Breast epithelium (tissue), 4 donors: ENCODE measurements at regions not wholly inside any gene's neighbourhood (a gene's known extent, or its start where the extent isn't known, plus 50 kb on each side); places are given as distances from the start of the nearest gene placed in this dataset.

Source experiments
- DNase-seq, 2 donors: peaks; one replicate each; pipeline ENCODE4 v3.0.0-alpha.2; 2019; ENCODE audit warnings: low spot score in 2 of 2
- H3K27ac ChIP-seq, 2 donors: fragments of 200-600 bp; sonication (generic) in 1 of 2; one replicate each; pipeline ENCODE4 v1.5.1; 2016 to 2019; ENCODE audit warnings: mild to moderate bottlenecking in 1 of 2
- H3K27me3 ChIP-seq, 2 donors: fragments of 200-600 bp; sonication (generic) in 1 of 2; one replicate each; pipeline versions ENCODE4 v1.5.1 to v1.6.0; 2017 to 2019; ENCODE audit warnings: control low read depth in 1 of 2, mild to moderate bottlenecking in 1 of 2
- H3K36me3 ChIP-seq: fragments of 200-600 bp; one replicate; pipeline ENCODE4 v1.5.1; 2019
- H3K4me1 ChIP-seq, 2 donors: fragments of 200-600 bp; sonication (generic); one replicate each; pipeline ENCODE4 v1.5.1; 2016 to 2019; ENCODE audit warnings: control low read depth in 1 of 2
- H3K4me3 ChIP-seq, 3 donors: fragments of 200-600 bp; sonication (generic); 1 replicate in 2 of 3; 2 replicates in 1 of 3; pipeline ENCODE4 v1.5.1; 2016 to 2019; ENCODE audit warnings: mild to moderate bottlenecking in 3 of 3, moderate library complexity in 2 of 3
- H3K9me3 ChIP-seq, 2 donors: fragments of 200-600 bp; sonication (generic) in 1 of 2; one replicate each; pipeline ENCODE4 v1.5.1; 2016 to 2019; ENCODE audit warnings: control low read depth in 1 of 2
- POLR2A ChIP-seq: fragments of 450-650 bp; IDR thresholded peaks from one replicate; pipeline ENCODE4 v1.6.1; 2016; ENCODE audit warnings: antibody characterized with exemption, mild to moderate bottlenecking, moderate library complexity
- POLR2AphosphoS5 ChIP-seq, 3 donors: sonication (generic); formaldehyde crosslinking; IDR thresholded peaks; one replicate each; pipeline ENCODE4 v1.6.1; 2017; ENCODE audit warnings: antibody characterized with exemption in 3 of 3
- intact Hi-C: fragments of 100-400 bp; cut with DNase I; formaldehyde crosslinking; loops from one replicate; pipeline ENCODE4 v1.15.1; 2023; ENCODE audit warnings: low total_unique reads
- TF ChIP-seq, protein P1 (sequence below), 3 donors: fragments of 450-650 bp; IDR thresholded peaks; one replicate each; pipeline ENCODE4 v1.5.1; 2016 to 2017; ENCODE audit warnings: antibody characterized with exemption in 3 of 3, mild to moderate bottlenecking in 3 of 3, moderate library complexity in 3 of 3

DNA sequence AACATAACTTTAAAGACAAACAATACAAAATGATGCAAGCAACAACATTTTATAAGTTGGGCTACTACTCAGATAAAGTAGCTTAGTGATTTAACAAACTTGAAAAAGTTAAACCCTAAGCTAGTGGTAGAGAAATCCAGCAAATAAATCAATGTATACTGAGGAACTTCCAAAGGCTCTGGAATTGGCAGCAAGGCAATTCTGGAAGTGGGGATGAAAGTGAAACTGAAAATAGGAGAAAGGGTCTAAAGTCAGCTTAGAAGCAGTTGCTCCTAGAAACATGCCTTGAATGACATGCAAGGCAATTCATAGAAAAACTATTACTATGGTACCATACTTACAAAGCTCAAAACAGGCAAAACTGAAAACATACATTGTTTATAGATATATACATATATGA, 90.0 kb upstream of the CAMK1G start:
- DNase-seq: no peak

DNA sequence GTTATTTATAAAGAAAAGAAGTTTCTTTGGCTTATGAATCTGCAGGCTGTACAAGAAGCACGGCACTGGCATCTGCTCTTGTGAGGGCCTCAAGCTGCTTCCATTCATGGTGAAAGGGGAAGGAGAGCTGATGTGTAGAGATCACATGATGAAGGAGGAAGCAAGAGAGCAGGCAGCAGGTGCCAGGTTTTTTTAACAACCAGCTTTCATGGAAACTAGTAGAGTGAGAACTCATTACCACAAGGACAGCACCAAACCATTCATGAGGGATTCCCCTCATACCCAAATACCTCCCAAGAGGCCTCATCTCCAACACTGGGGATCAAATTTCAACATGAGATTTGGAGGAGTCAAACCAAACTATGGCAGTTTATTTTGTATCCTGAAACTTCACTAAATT, 85.8 kb upstream of the CAMK1G start:
- DNase-seq: no peak
- no peak overlapping the region for H3K27ac ChIP-seq
- H3K4me1 ChIP-seq: no peaks in the 10 kb centered on the region
- H3K4me3 ChIP-seq: no peak overlapping the region
- no peak for TF ChIP-seq POLR2AphosphoS5 (IDR thresholded peaks at IDR 0.05)
- TF ChIP-seq POLR2A: no peak
- TF ChIP-seq, protein P1, sequence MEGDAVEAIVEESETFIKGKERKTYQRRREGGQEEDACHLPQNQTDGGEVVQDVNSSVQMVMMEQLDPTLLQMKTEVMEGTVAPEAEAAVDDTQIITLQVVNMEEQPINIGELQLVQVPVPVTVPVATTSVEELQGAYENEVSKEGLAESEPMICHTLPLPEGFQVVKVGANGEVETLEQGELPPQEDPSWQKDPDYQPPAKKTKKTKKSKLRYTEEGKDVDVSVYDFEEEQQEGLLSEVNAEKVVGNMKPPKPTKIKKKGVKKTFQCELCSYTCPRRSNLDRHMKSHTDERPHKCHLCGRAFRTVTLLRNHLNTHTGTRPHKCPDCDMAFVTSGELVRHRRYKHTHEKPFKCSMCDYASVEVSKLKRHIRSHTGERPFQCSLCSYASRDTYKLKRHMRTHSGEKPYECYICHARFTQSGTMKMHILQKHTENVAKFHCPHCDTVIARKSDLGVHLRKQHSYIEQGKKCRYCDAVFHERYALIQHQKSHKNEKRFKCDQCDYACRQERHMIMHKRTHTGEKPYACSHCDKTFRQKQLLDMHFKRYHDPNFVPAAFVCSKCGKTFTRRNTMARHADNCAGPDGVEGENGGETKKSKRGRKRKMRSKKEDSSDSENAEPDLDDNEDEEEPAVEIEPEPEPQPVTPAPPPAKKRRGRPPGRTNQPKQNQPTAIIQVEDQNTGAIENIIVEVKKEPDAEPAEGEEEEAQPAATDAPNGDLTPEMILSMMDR (IDR thresholded peaks at IDR 0.05): no peak
- H3K27me3 ChIP-seq: no peaks in the 10 kb centered on the region
- no peaks in the 10 kb centered on the region for H3K36me3 ChIP-seq
- intact Hi-C loops: no loop called here
- peaks cover 10 to 25% of the 10 kb centered on the region in 2 donors for H3K9me3 ChIP-seq

More for the DNA sequence above, 90.0 kb upstream of the CAMK1G start:
- TF ChIP-seq POLR2AphosphoS5 (IDR thresholded peaks at IDR 0.05): no peak
- no peak for TF ChIP-seq POLR2A
- TF ChIP-seq, protein P1 (IDR thresholded peaks at IDR 0.05): no peak
- H3K4me3 ChIP-seq: no peak overlapping the region
- no peaks in the 10 kb centered on the region for H3K4me1 ChIP-seq
- no peak overlapping the region for H3K27ac ChIP-seq
- peaks cover 0 to 6% of the 10 kb centered on the region in 2 donors for H3K9me3 ChIP-seq
- intact Hi-C loops: no loop called here
- H3K36me3 ChIP-seq: no peaks in the 10 kb centered on the region
- no peaks in the 10 kb centered on the region for H3K27me3 ChIP-seq

DNA sequence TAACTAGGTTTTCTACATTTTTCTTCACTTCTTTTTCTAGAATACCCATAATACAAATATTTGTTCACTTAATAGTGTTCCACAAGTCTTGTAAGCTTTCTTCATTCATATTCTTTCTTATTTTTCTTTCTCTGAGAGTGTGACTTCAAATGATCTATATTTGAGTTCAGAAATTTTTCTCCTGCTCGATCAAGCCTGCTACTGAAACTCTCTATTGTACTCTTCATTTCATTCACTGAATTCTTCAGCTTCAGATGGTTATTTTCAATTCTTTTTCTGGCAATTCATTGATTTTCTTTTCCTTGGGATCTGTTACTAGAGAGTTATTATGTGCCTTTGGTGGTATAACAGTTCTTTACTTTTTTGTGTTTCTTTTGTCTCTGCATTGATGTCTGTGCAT, 82.5 kb upstream of the CAMK1G start:
- Histone ChIP-seq H3K4me1 (no peaks in the 10 kb centered on the region), H3K27ac (no peak overlapping the region), H3K27me3 (no peaks in the 10 kb centered on the region), H3K4me3 (no peak overlapping the region), H3K36me3 (no peaks in the 10 kb centered on the region), H3K9me3 (peaks cover 10 to 25% of the 10 kb centered on the region in 2 donors)
- no peak for DNase-seq
- intact Hi-C loops: no loop called here
- TF ChIP-seq, protein P1 (IDR thresholded peaks at IDR 0.05): no peak
- TF ChIP-seq POLR2AphosphoS5 (IDR thresholded peaks at IDR 0.05) (no peak), POLR2A (no peak)

DNA sequence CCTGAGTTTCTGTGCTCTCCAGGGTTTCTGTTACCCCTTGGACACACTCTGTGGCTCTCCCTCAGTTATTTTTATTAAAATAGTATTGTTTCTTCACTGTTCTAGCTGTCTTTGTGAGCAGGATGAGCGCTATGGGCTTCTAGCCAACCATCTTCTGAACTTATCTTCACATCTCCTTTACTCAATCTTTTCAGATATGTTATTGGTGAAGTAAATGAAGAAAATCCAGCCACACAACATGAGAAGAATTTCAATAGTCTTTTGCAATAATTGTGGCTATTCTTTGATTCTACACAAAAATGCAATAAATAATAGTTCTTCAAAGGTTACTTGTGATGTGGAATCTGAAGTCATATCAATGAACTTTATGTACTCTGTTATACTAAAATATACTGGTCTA, 80.3 kb upstream of the CAMK1G start:
- H3K4me1 ChIP-seq: no peaks in the 10 kb centered on the region
- H3K36me3 ChIP-seq: no peaks in the 10 kb centered on the region
- TF ChIP-seq POLR2A (no peak), POLR2AphosphoS5 (IDR thresholded peaks at IDR 0.05) (no peak)
- TF ChIP-seq, protein P1 (IDR thresholded peaks at IDR 0.05): no peak
- no peak overlapping the region for H3K4me3 ChIP-seq
- DNase-seq: no peak
- H3K27me3 ChIP-seq: no peaks in the 10 kb centered on the region
- no peak overlapping the region for H3K27ac ChIP-seq
- H3K9me3 ChIP-seq: peaks cover 10 to 19% of the 10 kb centered on the region in 2 donors
- intact Hi-C loops: no loop called here

DNA sequence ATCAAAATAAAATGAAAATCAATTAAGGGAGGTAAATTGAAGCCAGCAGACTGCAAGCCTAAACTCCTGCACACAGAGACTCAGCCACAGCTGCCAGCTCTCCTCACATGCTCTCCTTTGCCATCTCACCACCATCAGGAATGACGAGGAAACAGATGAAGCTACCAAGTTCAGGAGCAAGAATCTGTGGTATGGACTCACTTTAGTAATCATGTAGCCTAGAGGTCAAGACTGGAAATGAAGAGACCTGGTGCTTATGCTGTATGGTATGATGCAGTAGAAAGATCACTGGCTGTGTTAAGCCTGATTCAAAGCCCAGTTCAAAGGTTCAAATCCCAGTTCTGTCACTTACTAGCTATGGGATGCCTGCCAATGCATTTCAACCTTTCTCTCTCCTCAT, 78.9 kb upstream of the CAMK1G start:
- peaks cover 10 to 19% of the 10 kb centered on the region in 2 donors for H3K9me3 ChIP-seq

DNA sequence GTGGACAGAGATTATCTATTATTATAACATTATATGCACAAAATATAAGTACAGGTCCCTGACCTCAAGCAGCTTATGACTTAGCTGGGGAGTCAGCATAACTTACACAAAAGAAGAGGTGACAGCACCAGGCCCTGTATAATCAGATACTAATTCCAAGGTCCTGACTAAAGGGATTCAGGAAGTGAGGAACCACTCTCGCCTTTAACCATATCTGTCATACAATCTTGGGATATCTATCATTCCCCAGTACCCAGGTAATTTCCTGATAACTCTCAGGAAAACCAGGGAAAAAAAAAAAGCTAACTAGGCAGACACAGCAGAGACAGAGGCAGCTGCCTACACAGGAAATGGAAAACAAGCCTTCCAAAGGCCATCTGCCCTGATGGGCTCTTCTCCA, 78.5 kb upstream of the CAMK1G start:
- no peak for DNase-seq
- Histone ChIP-seq H3K27ac (no peak overlapping the region), H3K4me3 (no peak overlapping the region), H3K4me1 (no peaks in the 10 kb centered on the region), H3K27me3 (no peaks in the 10 kb centered on the region), H3K36me3 (no peaks in the 10 kb centered on the region), H3K9me3 (peaks cover 10 to 19% of the 10 kb centered on the region in 2 donors)
- intact Hi-C loops: no loop called here
- no peak for TF ChIP-seq POLR2A
- TF ChIP-seq POLR2AphosphoS5 (IDR thresholded peaks at IDR 0.05): no peak
- TF ChIP-seq, protein P1 (IDR thresholded peaks at IDR 0.05): no peak

More for the DNA sequence above, 78.9 kb upstream of the CAMK1G start:
- DNase-seq: no peak
- no peaks in the 10 kb centered on the region for H3K36me3 ChIP-seq
- no peak overlapping the region for H3K4me3 ChIP-seq
- TF ChIP-seq POLR2AphosphoS5 (IDR thresholded peaks at IDR 0.05): no peak
- no peaks in the 10 kb centered on the region for H3K4me1 ChIP-seq
- H3K27ac ChIP-seq: no peak overlapping the region
- intact Hi-C loops: no loop called here
- no peaks in the 10 kb centered on the region for H3K27me3 ChIP-seq
